ENCODE measurements at regions not wholly inside any gene's neighbourhood (a gene's known extent, or its start where the extent isn't known, plus 50 kb on each side); places are given as distances from the start of the nearest gene placed in this dataset.

GRCh38 chr2:133906926-133907325 lies 338.7 kb upstream of the NCKAP5 start:
- no peaks in the 10 kb centered on the region for H3K4me1 Mint-ChIP-seq (ENCODE audit: low read depth)
- no peak overlapping the region for H3K4me3 Mint-ChIP-seq
- H3K36me3 Mint-ChIP-seq (ENCODE audit: low read depth), result no peaks in the 10 kb centered on the region
- H3K27ac Mint-ChIP-seq, result no peak overlapping the region
- H3K9me3 Mint-ChIP-seq, result peaks cover 4% of the 10 kb centered on the region; the same call in 1 of the 2 replicates
- H3K27me3 Mint-ChIP-seq (ENCODE audit: insufficient read depth), result peaks cover 9% of the 10 kb centered on the region
- no peak for TF ChIP-seq CTCF (IDR thresholded peaks at IDR 0.05)
- DNase-seq, result no peak

GRCh38 chr2:133908171-133908570 lies 339.9 kb upstream of the NCKAP5 start:
- Mint-ChIP-seq H3K27ac (no peak overlapping the region), H3K27me3 (ENCODE audit: insufficient read depth) (peaks cover 5% of the 10 kb centered on the region), H3K4me3 (no peak overlapping the region), H3K4me1 (ENCODE audit: low read depth) (no peaks in the 10 kb centered on the region), H3K36me3 (ENCODE audit: low read depth) (no peaks in the 10 kb centered on the region), H3K9me3 (peaks cover 4% of the 10 kb centered on the region; the same call in 1 of the 2 replicates)
- no peak for DNase-seq
- TF ChIP-seq CTCF (IDR thresholded peaks at IDR 0.05), result no peak

GRCh38 chr2:133918141-133918540 lies 335.7 kb upstream of the MGAT5 start:
- Mint-ChIP-seq H3K9me3 (no peaks in the 10 kb centered on the region), H3K4me1 (ENCODE audit: low read depth) (peaks cover 8% of the 10 kb centered on the region), H3K27me3 (ENCODE audit: insufficient read depth) (no peaks in the 10 kb centered on the region; the same call in 1 of the 2 replicates), H3K27ac (no peak overlapping the region), H3K36me3 (ENCODE audit: low read depth) (no peaks in the 10 kb centered on the region), H3K4me3 (no peak overlapping the region)
- no peak for DNase-seq
- TF ChIP-seq CTCF (IDR thresholded peaks at IDR 0.05), result no peak

- Mint-ChIP-seq H3K4me1 (ENCODE audit: low read depth) (peaks cover 8% of the 10 kb centered on the region), H3K36me3 (ENCODE audit: low read depth) (no peaks in the 10 kb centered on the region), H3K4me3 (no peak overlapping the region), H3K9me3 (no peaks in the 10 kb centered on the region), H3K27ac (peak overlapping the region; percentile 63; the same call in 1 of the 2 replicates), H3K27me3 (ENCODE audit: insufficient read depth) (peaks cover 4% of the 10 kb centered on the region)
- no peak for TF ChIP-seq CTCF (IDR thresholded peaks at IDR 0.05)
- peak; percentile 42 for DNase-seq
Observed at GRCh38 chr2:133919285-133919684, 334.6 kb upstream of the MGAT5 start.

GRCh38 chr2:133927894-133928293 lies 326.0 kb upstream of the MGAT5 start:
- DNase-seq, result no peak
- Mint-ChIP-seq H3K4me3 (no peak overlapping the region), H3K36me3 (ENCODE audit: low read depth) (no peaks in the 10 kb centered on the region), H3K9me3 (no peaks in the 10 kb centered on the region), H3K27ac (no peak overlapping the region), H3K4me1 (ENCODE audit: low read depth) (peaks cover 4% of the 10 kb centered on the region; the same call in 1 of the 2 replicates), H3K27me3 (ENCODE audit: insufficient read depth) (peaks cover 11% of the 10 kb centered on the region)
- TF ChIP-seq CTCF (IDR thresholded peaks at IDR 0.05), result no peak

- Mint-ChIP-seq H3K36me3 (ENCODE audit: low read depth) (no peaks in the 10 kb centered on the region), H3K4me3 (no peak overlapping the region; the same call in 1 of the 2 replicates), H3K27me3 (ENCODE audit: insufficient read depth) (peaks cover 3% of the 10 kb centered on the region; the same call in 1 of the 2 replicates), H3K9me3 (no peaks in the 10 kb centered on the region), H3K27ac (peak overlapping the region; percentile 4; the same call in 1 of the 2 replicates), H3K4me1 (ENCODE audit: low read depth) (peaks cover 30% of the 10 kb centered on the region)
- TF ChIP-seq CTCF (IDR thresholded peaks at IDR 0.05), result no peak
- no peak for DNase-seq
Observed at GRCh38 chr2:133936096-133936495, 317.8 kb upstream of the MGAT5 start.
